CD4-positive, alpha-beta T cell (primary cell): ENCODE measurements at regions not wholly inside any gene's neighbourhood (a gene's known extent, or its start where the extent isn't known, plus 50 kb on each side); places are given as distances from the start of the nearest gene placed in this dataset.
"Not testable (repeated sequence)": the region's sequence is repeated elsewhere in the genome, so short reads cannot be mapped to it uniquely, and the experiment has no call there.

Experiments
- ATAC-seq: fragments of 200-7000 bp; cut with Tn5 transposase; one replicate; pipeline ENCODE4 v1.10.0; 2022; ENCODE audit warnings: mild to moderate bottlenecking; ENCODE audit not compliant: poor library complexity
- CTCF ChIA-PET: fragments of 350-600 bp; sonication (Branson Sonifier 250); formaldehyde crosslinking; loops from one replicate; lab custom pipeline; 2021; ENCODE audit warnings: antibody characterized with exemption, inconsistent platforms; lab: Charles Lee
- POLR2A ChIA-PET: fragments of 350-600 bp; sonication (Branson Sonifier 250); formaldehyde crosslinking; loops from one replicate; lab custom pipeline; 2021; ENCODE audit warnings: antibody characterized with exemption, inconsistent platforms; lab: Charles Lee
- DNase-seq, 14 experiments: peaks; one replicate each; pipeline ENCODE4 v3.0.0-alpha.2; 2013 to 2020; ENCODE audit warnings: mixed read lengths in 2 of 14
- H3K27ac ChIP-seq, 2 donors: one replicate each; pipeline versions ENCODE4 v1.5.1 to v1.7.0; 2013; ENCODE audit warnings: low read length in 2 of 2, low read depth in 1 of 2, mild to moderate bottlenecking in 1 of 2
- H3K27me3 ChIP-seq, 2 experiments: 1 replicate in 1 of 2; 2 replicates in 1 of 2; pipeline versions ENCODE4 v1.6.1 to v1.7.0; 2013; ENCODE audit warnings: low read length in 2 of 2, control low read depth in 1 of 2, mild to moderate bottlenecking in 1 of 2, moderate library complexity in 1 of 2; ENCODE audit not compliant: insufficient read depth in 2 of 2, control insufficient read depth in 1 of 2
- H3K36me3 ChIP-seq: one replicate; pipeline ENCODE4 v1.6.1; 2013; ENCODE audit warnings: low read length, control low read depth; ENCODE audit not compliant: insufficient read depth
- H3K4me1 ChIP-seq: one replicate; pipeline ENCODE4 v1.6.1; 2013; ENCODE audit warnings: low read length, control low read depth; ENCODE audit not compliant: insufficient read depth
- H3K4me3 ChIP-seq: one replicate; pipeline ENCODE4 v1.5.1; 2013; ENCODE audit warnings: mild to moderate bottlenecking, low read length, moderate library complexity
- H3K9me3 ChIP-seq, 2 experiments: 1 replicate in 1 of 2; 2 replicates in 1 of 2; pipeline versions ENCODE4 v1.6.1 to v1.7.0; 2013; ENCODE audit warnings: low read length in 2 of 2, mild to moderate bottlenecking in 2 of 2, control low read depth in 1 of 2, moderate library complexity in 1 of 2; ENCODE audit not compliant: control insufficient read depth in 1 of 2, insufficient read depth in 1 of 2
- H3K27ac Mint-ChIP-seq: one replicate; pipeline ENCODE4 v1.8.0; 2020; ENCODE audit warnings: mixed read lengths
- H3K27me3 Mint-ChIP-seq: one replicate; pipeline ENCODE4 v1.8.0; 2021; ENCODE audit warnings: mixed read lengths
- H3K36me3 Mint-ChIP-seq: one replicate; pipeline ENCODE4 v1.8.0; 2021; ENCODE audit warnings: low read depth, mixed read lengths
- H3K4me1 Mint-ChIP-seq: one replicate; pipeline ENCODE4 v1.8.0; 2021; ENCODE audit warnings: low read depth, mixed read lengths
- H3K4me3 Mint-ChIP-seq: one replicate; pipeline ENCODE4 v1.8.0; 2020; ENCODE audit warnings: mild to moderate bottlenecking, mixed read lengths
- H3K9me3 Mint-ChIP-seq: one replicate; pipeline ENCODE4 v1.8.0; 2020; ENCODE audit warnings: mixed read lengths
- CTCF ChIP-seq: fragments of 200-600 bp; IDR thresholded peaks from one replicate; pipeline ENCODE4 v1.8.0; 2022; ENCODE audit warnings: antibody characterized with exemption, mild to moderate bottlenecking
- intact Hi-C, 2 experiments: fragments of 100-400 bp; cut with DNase I in 1 of 2; cut with micrococcal nuclease in 1 of 2; formaldehyde crosslinking; loops; one replicate each; pipeline versions ENCODE4 v1.15.1 to v1.9.0; 2023 to 2025; cut with DNase I, micrococcal nuclease

GRCh38 chr4:52204921-52205320 lies 153.8 kb downstream of the SPATA18 start:
- no peak overlapping the region for H3K27ac ChIP-seq
- POLR2A ChIA-PET, result no interaction called here
- peaks cover 5% of the 10 kb centered on the region for H3K9me3 Mint-ChIP-seq
- no peak overlapping the region for H3K4me3 ChIP-seq
- no peaks in the 10 kb centered on the region for H3K36me3 Mint-ChIP-seq
- DNase-seq (no peak), ATAC-seq (no peak)
- H3K36me3 ChIP-seq, result no peaks in the 10 kb centered on the region
- no peaks in the 10 kb centered on the region for H3K27me3 ChIP-seq
- intact Hi-C loops, result no loop called here
- H3K9me3 ChIP-seq, result peaks cover 0 to 6% of the 10 kb centered on the region in 2 experiments
- H3K4me3 Mint-ChIP-seq, result no peak overlapping the region
- no peaks in the 10 kb centered on the region for H3K4me1 Mint-ChIP-seq
- no peaks in the 10 kb centered on the region for H3K4me1 ChIP-seq
- no peak overlapping the region for H3K27ac Mint-ChIP-seq
- CTCF ChIA-PET, result no interaction called here
- TF ChIP-seq CTCF, result no peak
- no peaks in the 10 kb centered on the region for H3K27me3 Mint-ChIP-seq

GRCh38 chr4:52207146-52207545 lies 156.0 kb downstream of the SPATA18 start:
- H3K4me1 Mint-ChIP-seq, POLR2A ChIA-PET, H3K36me3 Mint-ChIP-seq, CTCF ChIA-PET, H3K27me3 ChIP-seq, H3K4me3 Mint-ChIP-seq, DNase-seq, H3K27me3 Mint-ChIP-seq, H3K27ac Mint-ChIP-seq, H3K9me3 ChIP-seq, H3K4me1 ChIP-seq, H3K4me3 ChIP-seq, H3K9me3 Mint-ChIP-seq, H3K27ac ChIP-seq, H3K36me3 ChIP-seq, intact Hi-C loops, ATAC-seq: not testable (repeated sequence)

GRCh38 chr4:52212702-52213101 lies 161.6 kb downstream of the SPATA18 start:
- POLR2A ChIA-PET, result no interaction called here
- ATAC-seq (no peak), DNase-seq (no peak)
- no peaks in the 10 kb centered on the region for H3K27me3 Mint-ChIP-seq
- no peaks in the 10 kb centered on the region for H3K36me3 Mint-ChIP-seq
- H3K27me3 ChIP-seq, result no peaks in the 10 kb centered on the region
- no peaks in the 10 kb centered on the region for H3K4me1 Mint-ChIP-seq
- peaks cover 0 to under 1% of the 10 kb centered on the region in 2 experiments for H3K9me3 ChIP-seq
- intact Hi-C loops, result no loop called here
- H3K27ac Mint-ChIP-seq, result no peak overlapping the region
- H3K27ac ChIP-seq, result no peak overlapping the region
- no peak for TF ChIP-seq CTCF
- CTCF ChIA-PET, result no interaction called here
- H3K4me3 Mint-ChIP-seq, result no peak overlapping the region
- no peak overlapping the region for H3K4me3 ChIP-seq
- H3K9me3 Mint-ChIP-seq, result peaks cover 19% of the 10 kb centered on the region
- H3K4me1 ChIP-seq, result no peaks in the 10 kb centered on the region
- H3K36me3 ChIP-seq, result no peaks in the 10 kb centered on the region

GRCh38 chr4:52231526-52231925 lies 180.4 kb downstream of the SPATA18 start:
- ChIA-PET CTCF (no interaction called here), POLR2A (no interaction called here)
- Mint-ChIP-seq H3K27me3 (no peaks in the 10 kb centered on the region), H3K36me3 (no peaks in the 10 kb centered on the region), H3K4me3 (no peak overlapping the region), H3K27ac (no peak overlapping the region), H3K9me3 (peaks cover 2% of the 10 kb centered on the region), H3K4me1 (no peaks in the 10 kb centered on the region)
- ATAC-seq (no peak), DNase-seq (no peak)
- Histone ChIP-seq H3K27ac (no peak overlapping the region), H3K4me1 (no peaks in the 10 kb centered on the region), H3K9me3 (no peaks in the 10 kb centered on the region), H3K36me3 (no peaks in the 10 kb centered on the region), H3K27me3 (no peaks in the 10 kb centered on the region), H3K4me3 (no peak overlapping the region)
- no peak for TF ChIP-seq CTCF
- intact Hi-C loops, result no loop called here
